ENCODE measurements at regions not wholly inside any gene's neighbourhood (a gene's known extent, or its start where the extent isn't known, plus 50 kb on each side); places are given as distances from the start of the nearest gene placed in this dataset.
"Not testable (repeated sequence)": the region's sequence is repeated elsewhere in the genome, so short reads cannot be mapped to it uniquely, and the experiment has no call there.

GRCh38 chr16:66173181-66173580 is 193.3 kb upstream of the CDH5 start:
- not testable (repeated sequence) for TF ChIP-seq TAF1 (IDR thresholded peaks at IDR 0.05; ENCODE audit: low read depth, low read length); POLR2A (IDR thresholded peaks at IDR 0.05; ENCODE audit: low read depth, low read length); POLR2AphosphoS5 (IDR thresholded peaks at IDR 0.05; ENCODE audit: low read depth, low read length); POU2F2 (IDR thresholded peaks at IDR 0.05; ENCODE audit: low read depth, low read length); SPI1 (IDR thresholded peaks at IDR 0.05; ENCODE audit: low read depth, low read length); PAX5 (IDR thresholded peaks at IDR 0.05; ENCODE audit: insufficient read depth, low read length, severe bottlenecking)
